Activated naive CD8-positive, alpha-beta T cell treated with anti-CD3 and anti-CD28 coated beads for 36 hours (primary cell): ENCODE measurements at regions not wholly inside any gene's neighbourhood (a gene's known extent, or its start where the extent isn't known, plus 50 kb on each side); places are given as distances from the start of the nearest gene placed in this dataset.

Experiments
- DNase-seq: peaks from one replicate; pipeline ENCODE4 v3.0.0; 2021
- H3K27ac Mint-ChIP-seq: one replicate; pipeline ENCODE4 v1.8.0; 2022; ENCODE audit warnings: mild to moderate bottlenecking, moderate library complexity, mixed read lengths
- H3K27me3 Mint-ChIP-seq: one replicate; pipeline ENCODE4 v1.8.0; 2022; ENCODE audit warnings: mild to moderate bottlenecking, mixed read lengths
- H3K36me3 Mint-ChIP-seq: one replicate; pipeline ENCODE4 v1.8.0; 2021; ENCODE audit warnings: mild to moderate bottlenecking, mixed read lengths
- H3K4me1 Mint-ChIP-seq: one replicate; pipeline ENCODE4 v1.8.0; 2021; ENCODE audit warnings: mixed read lengths
- H3K4me3 Mint-ChIP-seq: one replicate; pipeline ENCODE4 v1.8.0; 2022; ENCODE audit warnings: mild to moderate bottlenecking, moderate library complexity, mixed read lengths
- H3K9me3 Mint-ChIP-seq: one replicate; pipeline ENCODE4 v1.8.0; 2022; ENCODE audit warnings: mixed read lengths

DNA sequence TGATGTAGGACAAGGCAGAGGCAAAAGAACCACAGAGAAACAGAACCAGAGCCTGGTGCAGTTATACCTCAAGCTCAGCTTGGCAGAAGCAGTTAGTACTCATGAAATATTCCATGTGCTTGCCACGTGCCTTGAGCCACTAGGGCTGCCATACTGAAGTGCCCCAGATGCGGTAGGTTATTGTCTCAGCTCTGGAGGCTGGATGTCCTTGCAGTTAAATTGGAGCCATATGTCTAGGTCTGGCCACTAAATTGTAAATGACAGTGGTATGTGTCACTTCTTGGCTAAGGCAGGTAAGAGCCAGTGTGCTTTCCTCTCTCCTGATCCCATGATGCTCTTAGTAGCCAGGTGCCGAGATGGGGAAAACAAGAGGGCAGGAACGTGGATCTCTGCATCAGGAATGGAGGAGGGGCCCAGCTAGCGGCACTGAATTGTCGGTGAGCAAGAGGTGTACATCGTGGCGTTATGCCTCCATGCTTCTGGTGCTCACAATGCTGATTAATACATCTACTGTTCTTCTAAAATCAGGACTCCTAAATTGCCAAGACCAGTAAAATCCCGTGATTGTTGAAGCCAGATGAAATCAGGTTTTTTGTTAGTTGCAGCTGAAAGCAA is 73.5 kb downstream of the PSMG1 start:
- no peak overlapping the region for H3K4me3 Mint-ChIP-seq
- H3K4me1 Mint-ChIP-seq, result no peaks in the 10 kb centered on the region
- H3K36me3 Mint-ChIP-seq, result no peaks in the 10 kb centered on the region
- H3K27ac Mint-ChIP-seq, result no peak overlapping the region
- no peak for DNase-seq
- no peaks in the 10 kb centered on the region for H3K9me3 Mint-ChIP-seq
- H3K27me3 Mint-ChIP-seq, result no peaks in the 10 kb centered on the region

DNA sequence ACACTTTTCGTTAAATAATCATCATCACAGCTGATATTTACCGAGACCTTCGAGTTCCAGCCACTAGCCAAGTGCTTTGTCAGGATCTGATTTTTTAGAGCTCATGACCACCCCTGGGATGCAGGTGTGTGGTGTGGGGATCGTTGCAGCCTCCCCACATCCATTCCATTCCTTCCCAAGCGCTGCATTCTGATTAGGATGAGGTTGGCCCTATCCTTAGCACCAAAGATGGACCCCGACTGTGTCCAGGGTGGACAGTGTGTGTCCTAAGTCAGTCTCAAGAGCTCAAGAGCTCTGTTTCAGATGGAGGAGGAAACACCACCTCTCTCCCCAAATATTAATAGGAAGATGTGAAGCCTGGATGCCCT is 74.1 kb downstream of the PSMG1 start:
- no peak overlapping the region for H3K4me3 Mint-ChIP-seq
- H3K27ac Mint-ChIP-seq, result no peak overlapping the region
- no peaks in the 10 kb centered on the region for H3K27me3 Mint-ChIP-seq
- H3K9me3 Mint-ChIP-seq, result no peaks in the 10 kb centered on the region
- no peaks in the 10 kb centered on the region for H3K36me3 Mint-ChIP-seq
- no peak for DNase-seq
- no peaks in the 10 kb centered on the region for H3K4me1 Mint-ChIP-seq

DNA sequence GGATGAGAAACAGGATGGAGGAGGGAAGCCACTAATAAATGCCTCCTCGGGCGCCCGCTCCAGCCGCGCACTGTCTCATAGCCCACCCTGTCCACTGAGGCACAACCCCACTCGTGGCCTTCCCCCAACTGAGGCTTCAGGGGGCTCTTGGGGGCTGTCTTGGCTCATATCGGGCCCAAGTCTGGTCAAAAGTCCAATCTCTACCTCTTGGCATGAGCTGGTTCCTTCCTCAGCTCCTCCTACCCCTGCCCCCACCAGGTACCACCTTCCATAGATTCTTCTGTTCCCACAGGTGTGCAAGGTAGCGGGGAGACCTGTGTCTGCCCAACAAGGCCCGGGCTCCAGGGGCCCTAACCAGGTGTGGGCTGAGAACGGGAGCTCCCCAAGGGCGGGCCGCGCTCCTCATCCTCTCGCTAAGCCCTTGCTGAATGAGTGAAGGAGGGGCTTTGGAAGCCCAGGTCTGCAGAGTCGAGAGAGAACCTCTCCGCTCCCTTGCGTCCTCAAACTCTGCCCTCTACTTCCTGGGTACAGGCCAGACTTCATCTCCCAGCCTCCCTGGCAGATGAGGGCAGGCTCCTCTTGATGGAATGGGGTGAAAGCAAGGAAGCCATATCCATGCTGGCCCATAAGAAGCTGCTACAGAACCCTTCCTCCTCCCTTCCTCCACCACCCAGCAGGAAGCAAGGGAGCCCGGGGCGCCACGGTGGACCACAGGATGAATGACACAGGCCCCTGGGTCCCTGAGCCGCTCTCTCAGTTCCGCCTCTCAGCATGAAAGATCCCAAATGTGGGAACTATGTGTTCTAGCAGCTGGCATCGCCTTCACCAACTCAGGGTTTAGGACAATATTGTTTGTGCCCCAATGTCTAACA is 74.7 kb downstream of the PSMG1 start:
- Mint-ChIP-seq H3K36me3 (no peaks in the 10 kb centered on the region), H3K9me3 (no peaks in the 10 kb centered on the region), H3K4me1 (no peaks in the 10 kb centered on the region), H3K27ac (no peak overlapping the region), H3K27me3 (no peaks in the 10 kb centered on the region), H3K4me3 (no peak overlapping the region)
- DNase-seq, result no peak

DNA sequence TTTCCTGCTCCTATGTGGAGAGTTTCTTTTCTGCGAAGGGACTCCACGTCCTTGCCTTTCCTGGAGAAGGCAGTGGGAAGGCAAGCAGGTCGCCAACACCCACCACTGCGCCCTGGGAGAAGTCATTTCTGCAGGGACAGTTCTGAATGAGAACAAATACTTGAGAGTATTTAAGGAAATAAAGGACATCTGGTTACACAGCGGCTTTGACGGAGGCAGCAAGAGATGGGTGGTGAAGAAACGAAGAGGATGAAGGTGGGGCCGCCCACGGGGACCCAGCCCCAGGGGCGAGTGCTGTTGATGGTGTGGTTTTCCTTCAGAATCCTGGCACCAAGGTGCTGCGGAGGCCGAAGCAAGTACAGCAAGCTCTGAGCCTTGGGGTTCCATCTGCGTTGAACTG is 75.5 kb downstream of the PSMG1 start:
- no peaks in the 10 kb centered on the region for H3K4me1 Mint-ChIP-seq
- no peaks in the 10 kb centered on the region for H3K36me3 Mint-ChIP-seq
- no peaks in the 10 kb centered on the region for H3K27me3 Mint-ChIP-seq
- no peak for DNase-seq
- H3K27ac Mint-ChIP-seq, result no peak overlapping the region
- H3K9me3 Mint-ChIP-seq, result no peaks in the 10 kb centered on the region
- H3K4me3 Mint-ChIP-seq, result no peak overlapping the region

DNA sequence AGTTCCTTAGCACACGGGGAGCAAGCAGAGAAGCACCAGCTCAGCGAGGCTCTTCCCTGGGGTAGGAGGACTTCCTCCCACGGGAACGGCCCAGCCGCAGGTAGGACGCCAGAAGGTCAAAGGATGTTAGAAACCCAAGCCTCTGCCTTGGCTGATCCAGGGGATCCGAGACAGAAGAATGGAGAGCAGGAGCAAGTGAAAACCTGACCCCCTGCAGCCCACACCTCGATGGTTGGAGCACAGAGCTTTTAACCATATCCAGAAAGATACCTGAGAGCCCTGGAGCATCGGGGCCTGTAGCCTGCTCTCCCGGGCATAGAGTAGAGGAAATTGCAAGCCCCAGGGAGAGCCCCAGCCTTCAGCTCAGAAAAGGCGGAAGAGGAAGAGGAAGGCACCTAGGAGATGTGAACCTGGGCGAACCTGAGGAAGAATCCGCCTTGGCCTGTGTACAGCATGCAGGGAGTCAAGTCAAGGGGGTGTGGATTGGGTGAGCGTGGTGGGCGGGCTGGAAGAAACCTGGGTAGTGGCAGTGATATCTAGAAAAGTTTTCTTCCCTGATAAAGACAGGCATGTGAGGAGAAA is 76.3 kb downstream of the PSMG1 start:
- Mint-ChIP-seq H3K4me3 (no peak overlapping the region), H3K9me3 (no peaks in the 10 kb centered on the region), H3K36me3 (no peaks in the 10 kb centered on the region), H3K4me1 (no peaks in the 10 kb centered on the region), H3K27me3 (no peaks in the 10 kb centered on the region), H3K27ac (no peak overlapping the region)
- no peak for DNase-seq

DNA sequence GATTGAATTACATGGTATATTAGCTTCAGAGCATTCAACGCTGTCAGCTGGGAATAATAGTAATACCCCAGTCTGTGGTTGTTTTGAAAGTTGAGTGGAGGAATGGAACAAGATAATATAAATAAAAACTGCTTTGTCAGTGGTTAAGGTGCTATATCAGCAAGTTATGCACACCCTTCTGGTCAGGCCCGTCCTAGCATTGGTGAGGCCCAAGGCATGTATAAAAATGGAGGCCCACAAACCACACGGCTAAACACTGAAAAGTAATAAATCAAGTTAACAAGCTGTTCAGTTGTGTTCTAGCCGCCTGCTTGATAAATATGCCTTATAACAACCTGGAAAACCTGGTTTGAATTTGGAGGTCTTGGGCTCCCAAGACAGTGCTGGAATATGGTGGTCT is 77.4 kb downstream of the PSMG1 start:
- Mint-ChIP-seq H3K36me3 (no peaks in the 10 kb centered on the region), H3K9me3 (no peaks in the 10 kb centered on the region), H3K27ac (no peak overlapping the region), H3K27me3 (no peaks in the 10 kb centered on the region), H3K4me3 (no peak overlapping the region), H3K4me1 (no peaks in the 10 kb centered on the region)
- DNase-seq, result no peak

DNA sequence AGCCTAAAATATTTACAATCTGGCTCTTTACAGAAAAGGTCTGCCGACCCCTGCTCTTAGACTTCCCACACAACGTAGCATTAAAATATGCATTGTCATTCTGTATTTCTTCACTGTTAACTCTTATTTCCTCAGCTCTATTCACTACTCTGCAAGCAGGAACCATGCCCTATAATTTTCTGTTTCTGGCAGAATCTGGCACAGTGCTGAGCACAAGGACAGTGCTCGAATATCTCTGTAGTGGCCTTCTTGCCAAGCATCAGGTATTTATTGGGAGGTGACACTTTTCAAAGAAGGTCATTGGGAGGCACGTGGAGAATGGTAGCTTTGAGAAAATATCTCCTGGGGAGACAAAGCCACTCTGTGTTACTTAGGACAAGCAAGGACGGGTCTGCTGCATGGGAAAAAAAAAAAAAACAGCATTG is 77.9 kb downstream of the PSMG1 start:
- Mint-ChIP-seq H3K27ac (no peak overlapping the region), H3K9me3 (no peaks in the 10 kb centered on the region), H3K4me3 (no peak overlapping the region), H3K27me3 (no peaks in the 10 kb centered on the region), H3K4me1 (no peaks in the 10 kb centered on the region), H3K36me3 (no peaks in the 10 kb centered on the region)
- DNase-seq, result no peak

DNA sequence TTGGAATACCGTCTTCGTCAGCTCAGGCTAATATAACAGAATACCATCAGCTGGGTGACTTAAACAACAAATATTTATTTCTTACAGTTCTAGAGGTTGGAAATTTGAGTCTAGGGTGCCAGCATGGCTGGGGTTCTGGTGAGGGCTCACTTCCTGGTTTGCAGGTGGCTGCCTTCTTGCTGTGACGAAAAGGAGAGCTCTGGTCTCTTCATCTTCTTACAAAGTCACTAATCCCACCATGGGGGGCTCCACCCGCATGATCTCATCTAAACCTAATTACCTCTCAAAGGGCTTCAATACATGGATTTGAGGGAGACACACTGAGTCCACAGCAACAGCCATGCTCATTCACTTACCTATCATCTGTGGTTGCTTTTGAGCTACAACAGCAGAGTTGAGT is 78.3 kb downstream of the PSMG1 start:
- H3K27me3 Mint-ChIP-seq, result no peaks in the 10 kb centered on the region

DNA sequence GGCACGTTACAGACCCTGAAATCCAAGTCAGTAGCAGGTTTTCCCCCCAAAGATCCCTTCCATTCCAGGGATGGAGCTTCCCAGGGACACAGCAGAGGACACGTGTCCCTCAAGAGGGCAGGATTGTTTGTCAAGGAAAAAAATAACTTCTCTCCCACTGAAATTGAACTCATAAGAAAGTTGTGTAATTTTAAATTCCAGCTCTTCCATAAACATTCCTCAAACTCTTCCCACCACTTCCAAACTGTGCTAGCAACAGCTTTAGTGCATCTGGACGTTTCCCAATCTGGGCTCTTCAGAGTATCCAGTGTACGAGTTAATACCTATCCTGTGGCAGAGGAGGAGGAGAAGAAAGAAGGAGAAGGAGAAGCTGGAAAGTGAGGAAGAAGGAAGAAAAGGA is 79.6 kb downstream of the PSMG1 start:
- H3K4me3 Mint-ChIP-seq, result no peak overlapping the region
- H3K27ac Mint-ChIP-seq, result no peak overlapping the region
- no peaks in the 10 kb centered on the region for H3K4me1 Mint-ChIP-seq
- no peaks in the 10 kb centered on the region for H3K36me3 Mint-ChIP-seq
- DNase-seq, result no peak
- no peaks in the 10 kb centered on the region for H3K9me3 Mint-ChIP-seq
- no peaks in the 10 kb centered on the region for H3K27me3 Mint-ChIP-seq

More for the DNA sequence above, 78.3 kb downstream of the PSMG1 start:
- H3K4me1 Mint-ChIP-seq, result no peaks in the 10 kb centered on the region
- H3K9me3 Mint-ChIP-seq, result no peaks in the 10 kb centered on the region
- H3K4me3 Mint-ChIP-seq, result no peak overlapping the region
- no peak overlapping the region for H3K27ac Mint-ChIP-seq
- no peak for DNase-seq
- H3K36me3 Mint-ChIP-seq, result no peaks in the 10 kb centered on the region

DNA sequence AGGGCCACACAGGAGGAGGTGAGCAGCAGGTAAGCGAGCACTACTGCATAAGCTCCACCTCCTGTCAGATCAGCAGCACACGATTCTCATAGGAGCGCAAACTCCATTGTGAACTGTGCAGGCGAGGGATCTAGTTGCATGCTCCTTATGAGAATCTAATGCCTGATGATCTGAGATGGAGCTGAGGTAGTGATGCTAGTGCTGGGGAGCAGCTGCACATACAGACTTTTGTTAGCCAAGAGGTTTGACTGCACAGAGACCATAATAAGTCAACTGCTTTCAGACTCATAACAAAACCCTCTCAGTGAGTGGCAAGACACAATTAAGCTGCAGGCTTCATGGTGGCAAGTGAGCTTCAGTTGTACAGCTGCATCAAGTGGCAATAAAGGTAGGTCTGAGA is 83.4 kb downstream of the PSMG1 start:
- H3K27me3 Mint-ChIP-seq, result no peaks in the 10 kb centered on the region
- H3K9me3 Mint-ChIP-seq, result no peaks in the 10 kb centered on the region

DNA sequence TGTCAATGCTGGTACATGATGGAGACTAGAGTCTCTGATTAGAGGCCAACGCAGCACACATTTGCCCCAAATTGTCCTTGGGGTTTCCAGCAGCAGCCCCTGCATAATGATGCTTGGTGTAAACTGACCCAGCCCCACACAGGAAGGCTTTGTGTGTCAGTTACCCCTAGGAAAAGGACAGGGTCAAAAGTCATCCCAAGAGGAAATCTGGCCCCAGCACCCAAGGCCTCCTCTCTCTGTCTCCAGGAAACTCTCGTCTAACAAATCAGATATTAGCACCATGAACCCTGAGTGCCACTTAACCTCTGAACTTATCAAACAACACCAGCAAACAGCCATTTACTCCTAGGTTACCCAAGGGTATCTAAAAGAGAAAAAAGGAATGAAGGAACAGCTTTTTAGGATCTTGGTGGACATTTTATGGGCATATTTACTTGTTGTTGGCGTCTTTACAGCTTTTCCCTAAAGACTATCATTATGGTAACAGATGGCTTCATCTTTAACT is 84.5 kb downstream of the PSMG1 start:
- no peaks in the 10 kb centered on the region for H3K4me1 Mint-ChIP-seq
- no peaks in the 10 kb centered on the region for H3K9me3 Mint-ChIP-seq
- no peak for DNase-seq
- H3K36me3 Mint-ChIP-seq, result no peaks in the 10 kb centered on the region
- no peak overlapping the region for H3K27ac Mint-ChIP-seq
- H3K27me3 Mint-ChIP-seq, result no peaks in the 10 kb centered on the region
- H3K4me3 Mint-ChIP-seq, result no peak overlapping the region

More for the DNA sequence above, 83.4 kb downstream of the PSMG1 start:
- DNase-seq, result no peak
- Mint-ChIP-seq H3K4me3 (no peak overlapping the region), H3K36me3 (no peaks in the 10 kb centered on the region), H3K4me1 (no peaks in the 10 kb centered on the region), H3K27ac (no peak overlapping the region)

DNA sequence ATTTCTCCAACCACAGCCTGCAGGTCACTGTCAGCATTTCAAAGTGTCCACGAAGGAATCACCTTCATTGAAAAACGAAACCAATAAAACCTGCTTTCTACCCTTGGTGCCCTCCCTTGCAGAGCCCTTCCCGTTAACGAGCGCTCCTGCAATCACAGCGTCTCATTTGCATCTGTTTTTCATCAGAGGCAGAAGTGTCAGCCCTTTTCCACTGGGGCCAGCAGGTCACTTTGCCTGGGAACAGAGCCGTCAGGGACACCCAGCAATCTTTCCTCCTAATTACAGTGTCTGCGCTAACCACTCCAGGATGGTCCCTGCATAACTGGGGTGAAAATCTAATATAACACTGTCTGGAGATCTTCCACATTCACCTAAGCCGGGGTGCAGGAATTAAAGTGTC is 85.3 kb downstream of the PSMG1 start:
- Mint-ChIP-seq H3K4me1 (no peaks in the 10 kb centered on the region), H3K27ac (no peak overlapping the region), H3K27me3 (no peaks in the 10 kb centered on the region), H3K36me3 (no peaks in the 10 kb centered on the region), H3K9me3 (no peaks in the 10 kb centered on the region), H3K4me3 (no peak overlapping the region)
- DNase-seq, result no peak

DNA sequence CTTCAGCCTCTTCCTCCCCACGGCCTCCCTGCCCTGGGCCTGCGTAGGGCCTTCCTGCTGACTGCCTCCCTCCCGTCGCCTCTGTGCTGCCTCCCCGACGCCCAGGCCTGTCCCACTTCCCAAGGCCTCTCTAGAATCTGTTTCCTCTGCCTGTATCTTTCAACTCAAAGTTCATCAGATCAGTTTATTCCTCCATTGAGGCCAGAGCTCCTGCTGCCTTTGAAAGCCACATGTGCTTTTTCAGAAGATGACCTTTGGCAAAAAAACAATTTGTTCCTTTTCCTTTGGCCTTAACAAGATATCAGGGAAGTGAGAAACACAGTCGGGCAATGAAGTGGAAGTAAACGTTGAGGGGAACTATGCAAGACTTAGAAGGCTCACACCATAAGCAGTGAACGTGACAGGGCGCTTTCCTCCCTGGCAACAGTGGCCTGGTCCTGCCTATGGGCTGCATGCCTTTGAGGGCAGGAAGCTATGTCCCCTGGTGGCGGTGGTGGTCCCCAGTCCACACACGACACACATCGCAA is 85.9 kb downstream of the PSMG1 start:
- Mint-ChIP-seq H3K4me1 (no peaks in the 10 kb centered on the region), H3K9me3 (no peaks in the 10 kb centered on the region), H3K4me3 (no peak overlapping the region), H3K27ac (no peak overlapping the region), H3K36me3 (no peaks in the 10 kb centered on the region), H3K27me3 (no peaks in the 10 kb centered on the region)
- no peak for DNase-seq

DNA sequence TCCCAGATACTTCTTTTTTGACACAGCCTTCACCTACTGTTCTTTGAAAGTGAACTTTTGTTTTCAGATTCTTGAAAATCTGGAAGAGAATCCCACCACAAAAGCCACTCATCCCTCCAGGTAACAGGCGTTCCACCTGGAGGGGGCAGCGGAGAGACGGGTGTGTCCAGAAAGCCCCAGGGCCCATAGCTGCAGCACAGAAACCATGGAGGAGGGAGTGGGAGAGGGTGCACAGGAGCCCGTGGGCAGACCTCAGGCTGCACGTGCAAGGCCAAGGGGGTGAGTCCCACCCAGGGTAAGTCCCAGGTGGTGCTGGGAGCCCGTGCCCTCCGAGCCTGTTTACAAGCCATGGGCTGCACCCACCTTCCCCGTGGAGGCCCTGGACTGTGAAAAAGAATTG is 86.5 kb downstream of the PSMG1 start:
- H3K4me1 Mint-ChIP-seq, result no peaks in the 10 kb centered on the region
- no peaks in the 10 kb centered on the region for H3K9me3 Mint-ChIP-seq
- DNase-seq, result no peak
- H3K27me3 Mint-ChIP-seq, result no peaks in the 10 kb centered on the region
- no peaks in the 10 kb centered on the region for H3K36me3 Mint-ChIP-seq
- H3K27ac Mint-ChIP-seq, result no peak overlapping the region
- H3K4me3 Mint-ChIP-seq, result no peak overlapping the region

DNA sequence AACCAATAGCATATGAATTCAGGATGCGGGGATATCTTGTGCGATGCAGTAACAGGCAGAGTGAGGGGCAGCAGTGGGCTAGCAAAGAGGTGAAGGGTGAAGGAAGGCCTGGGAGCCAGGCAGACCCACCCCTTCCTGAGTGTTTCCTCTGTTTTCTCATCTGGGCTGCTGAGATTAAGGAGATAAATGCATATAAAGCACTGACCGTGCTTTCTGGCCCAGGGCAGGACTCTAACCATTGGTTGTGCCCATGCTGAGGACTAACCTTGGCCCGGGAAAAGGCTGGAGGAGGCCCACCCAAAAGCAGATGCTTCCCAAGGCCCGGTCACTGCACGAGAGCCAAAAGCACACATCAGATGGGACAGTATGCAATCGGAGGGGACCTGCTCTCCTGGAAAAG is 87.6 kb downstream of the PSMG1 start:
- Mint-ChIP-seq H3K27ac (no peak overlapping the region), H3K9me3 (no peaks in the 10 kb centered on the region), H3K27me3 (no peaks in the 10 kb centered on the region), H3K4me1 (no peaks in the 10 kb centered on the region), H3K36me3 (no peaks in the 10 kb centered on the region), H3K4me3 (no peak overlapping the region)
- DNase-seq, result no peak
